ENCODE measurements at regions not wholly inside any gene's neighbourhood (a gene's known extent, or its start where the extent isn't known, plus 50 kb on each side); places are given as distances from the start of the nearest gene placed in this dataset.

DNA sequence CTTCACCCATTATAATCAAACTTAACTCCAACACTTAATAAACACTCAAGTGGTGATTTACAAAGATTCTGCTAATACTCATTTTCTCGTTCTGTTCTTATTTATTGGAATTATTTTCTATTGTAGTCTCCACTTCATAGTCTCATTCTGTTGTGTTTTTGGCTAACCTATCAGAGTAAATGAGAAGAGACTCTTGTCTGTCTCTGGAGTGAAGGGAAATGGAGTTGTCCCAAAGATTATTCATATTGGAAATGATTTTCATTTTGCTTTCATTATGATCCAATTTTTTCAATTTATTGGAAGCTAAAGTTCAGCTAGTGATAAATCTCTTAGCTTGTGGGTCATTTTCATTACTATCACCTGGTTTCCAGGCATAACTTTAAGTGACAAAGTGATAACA is 454.9 kb upstream of the JAG1 start:
- no peak for DNase-seq (ENCODE audit: low read depth)

- no peak for DNase-seq (ENCODE audit: low read depth)
These were observed 456.9 kb upstream of the JAG1 start for GRCh38 chr20:11130554-11131166.

GRCh38 chr20:11132819-11133415 is 459.1 kb upstream of the JAG1 start:
- no peak for DNase-seq (ENCODE audit: low read depth)

GRCh38 chr20:11136691-11137090 is 462.9 kb upstream of the JAG1 start:
- no peak for DNase-seq (ENCODE audit: low read depth)

- no peak for DNase-seq (ENCODE audit: low read depth)
These were observed 463.9 kb upstream of the JAG1 start for GRCh38 chr20:11137688-11138087.

- DNase-seq (ENCODE audit: low read depth) = peak; percentile 70
These were observed 466.6 kb upstream of the JAG1 start for GRCh38 chr20:11140359-11140758.

GRCh38 chr20:11143481-11143880 is 469.7 kb upstream of the JAG1 start:
- no peak for DNase-seq (ENCODE audit: low read depth)

GRCh38 chr20:11144114-11144950 is 470.5 kb upstream of the JAG1 start:
- peak; percentile 78 for DNase-seq (ENCODE audit: low read depth)

DNA sequence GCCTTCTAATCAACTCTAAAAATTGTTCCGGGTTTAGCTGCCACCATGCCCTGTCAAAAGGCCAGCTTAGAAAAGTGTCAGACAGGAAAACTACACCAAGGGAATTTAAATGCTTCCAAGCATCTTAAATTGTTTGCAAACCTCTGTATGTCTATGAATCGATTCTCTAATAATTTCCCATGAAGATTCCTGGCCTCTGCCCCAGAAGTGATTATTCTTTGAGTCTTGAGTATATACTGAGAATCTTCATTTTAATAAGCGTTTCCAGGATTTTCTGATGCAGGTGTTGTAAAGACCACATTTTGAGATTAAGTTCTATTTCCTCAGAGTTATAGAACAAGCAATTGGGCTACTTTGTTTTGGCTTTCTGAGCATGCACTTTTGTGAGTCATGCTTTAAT is 471.8 kb upstream of the JAG1 start:
- DNase-seq (ENCODE audit: low read depth) = no peak

GRCh38 chr20:11153819-11154218 is 480.0 kb upstream of the JAG1 start:
- no peak for DNase-seq (ENCODE audit: low read depth)

DNA sequence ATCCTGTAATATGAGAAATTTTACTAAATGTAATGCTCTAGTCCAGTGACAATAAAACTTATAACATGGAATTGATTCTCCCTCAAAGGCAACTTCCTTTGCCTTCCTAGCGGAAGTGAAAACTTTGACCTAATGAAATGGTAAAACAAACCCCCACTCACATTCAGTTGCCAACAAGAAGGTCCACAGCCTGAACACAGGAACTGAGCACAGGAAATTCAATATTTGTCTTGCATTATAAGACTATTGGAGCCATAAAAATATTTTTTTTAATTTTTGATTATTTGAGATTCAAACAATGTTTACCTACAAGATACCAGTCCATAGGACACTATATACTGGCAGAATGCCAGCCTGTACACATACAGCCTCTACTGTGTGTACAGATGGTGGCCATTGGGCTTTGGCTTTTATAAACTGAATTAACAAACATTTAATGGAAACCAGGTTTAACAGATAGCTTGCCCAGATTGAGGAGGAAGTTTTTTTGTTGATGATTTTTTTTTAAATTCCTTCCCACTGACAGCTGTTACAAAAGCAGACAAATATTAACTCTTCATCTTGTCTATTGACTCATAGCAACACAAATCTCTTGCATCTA is 481.5 kb upstream of the JAG1 start:
- no peak for DNase-seq (ENCODE audit: low read depth)

GRCh38 chr20:11156922-11157321 is 483.1 kb upstream of the JAG1 start:
- no peak for DNase-seq (ENCODE audit: low read depth)

DNA sequence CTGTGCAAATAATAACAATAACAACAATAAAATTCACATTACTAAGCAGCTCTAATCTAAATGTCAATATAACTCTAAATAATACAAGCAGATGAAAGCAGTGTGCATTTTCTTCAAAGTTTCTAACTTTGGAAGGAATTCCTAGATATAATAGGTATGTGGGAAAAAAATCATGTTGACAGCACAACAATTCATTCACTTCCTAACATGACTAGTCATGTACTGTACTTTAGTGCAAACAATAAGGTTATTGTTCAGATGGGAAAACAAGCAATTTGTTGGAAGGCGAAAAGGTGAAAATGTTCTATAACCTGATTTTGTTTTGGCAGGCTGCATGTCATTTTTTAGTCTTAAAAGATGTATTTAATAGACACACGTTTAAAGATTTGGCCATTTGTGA is 484.3 kb upstream of the JAG1 start:
- DNase-seq (ENCODE audit: low read depth) = no peak

- DNase-seq (ENCODE audit: low read depth) = no peak
These were observed 484.8 kb upstream of the JAG1 start for GRCh38 chr20:11158589-11158988.

DNA sequence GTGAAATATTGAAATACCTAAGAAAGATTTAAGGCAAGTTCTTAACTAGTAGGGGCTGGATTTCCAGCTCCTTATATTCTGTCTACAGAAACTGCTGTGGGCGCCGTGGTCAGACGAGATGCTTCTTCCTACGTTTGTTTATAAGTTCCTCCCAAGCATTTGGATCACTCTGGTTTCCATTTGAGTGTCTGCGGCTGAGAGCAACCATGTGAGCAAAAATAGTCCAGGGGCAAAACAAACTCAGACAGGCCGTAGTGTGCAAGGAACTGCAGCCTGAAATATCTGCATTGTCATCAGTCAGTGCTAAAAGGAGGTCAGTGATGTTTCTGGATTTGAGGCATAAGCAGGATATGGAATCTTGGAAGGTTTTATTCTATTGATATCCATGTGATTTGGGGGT is 485.9 kb upstream of the JAG1 start:
- no peak for DNase-seq (ENCODE audit: low read depth)

GRCh38 chr20:11162026-11162775 is 488.4 kb upstream of the JAG1 start:
- DNase-seq (ENCODE audit: low read depth) = no peak

DNA sequence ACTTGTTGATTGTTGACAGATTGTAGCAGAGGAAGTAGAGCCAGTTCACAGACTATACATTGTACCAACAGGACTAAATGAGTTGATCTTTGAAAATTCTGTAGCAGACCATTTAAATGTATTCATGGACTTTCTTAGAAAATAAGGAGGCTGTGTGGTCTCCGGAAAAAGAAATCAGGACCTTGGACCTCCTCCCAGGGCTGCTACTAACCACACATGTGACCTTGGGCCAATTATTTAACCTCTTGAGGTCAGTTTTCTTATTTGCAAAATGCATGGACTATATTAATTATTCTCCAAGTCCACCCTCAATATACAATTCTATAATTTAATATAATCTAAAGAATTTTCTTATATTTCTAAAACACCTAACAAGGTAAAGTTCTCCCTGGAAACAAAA is 492.0 kb upstream of the JAG1 start:
- DNase-seq (ENCODE audit: low read depth) = no peak

DNA sequence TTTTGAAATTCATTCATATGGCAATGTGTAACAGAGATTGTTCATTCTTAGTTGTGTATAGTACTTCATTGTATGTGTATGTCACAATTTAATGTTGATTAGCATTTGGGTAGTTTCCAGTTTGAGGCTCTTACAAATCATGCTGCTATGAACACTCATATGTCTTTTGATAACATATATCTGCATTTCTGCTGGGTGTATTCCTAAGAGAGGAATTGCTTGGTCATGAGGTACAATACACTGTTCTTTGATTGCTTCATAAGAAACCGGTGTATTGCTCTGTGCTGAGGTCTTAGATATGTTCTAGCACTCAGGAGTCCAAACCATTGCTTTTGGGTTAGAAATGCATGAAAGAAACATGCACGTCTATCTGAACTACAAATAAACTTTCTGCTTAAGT is 492.9 kb upstream of the JAG1 start:
- DNase-seq (ENCODE audit: low read depth) = no peak

- DNase-seq (ENCODE audit: low read depth) = no peak
These were observed 494.2 kb upstream of the JAG1 start for GRCh38 chr20:11168026-11168425.

- DNase-seq (ENCODE audit: low read depth) = no peak
These were observed 496.2 kb upstream of the JAG1 start for GRCh38 chr20:11170025-11170424.

DNA sequence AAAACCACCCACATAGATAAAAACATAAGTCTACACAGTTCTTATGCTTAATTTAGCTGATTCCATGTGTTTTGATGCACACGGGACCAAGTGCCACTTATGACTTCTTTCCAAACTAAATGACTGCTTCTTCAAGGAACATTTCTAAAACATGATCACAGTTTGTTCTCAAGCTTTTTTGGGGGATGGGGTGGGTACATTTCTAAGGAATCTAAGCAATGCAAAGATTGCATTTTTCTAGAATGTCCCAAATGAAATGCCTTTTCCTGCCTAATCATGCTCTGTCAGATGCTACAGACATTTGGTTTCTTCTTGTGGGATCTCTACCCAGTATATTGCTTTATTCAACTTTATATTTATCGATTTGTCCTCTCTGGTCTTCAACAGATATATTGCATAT is 496.8 kb upstream of the JAG1 start:
- no peak for DNase-seq (ENCODE audit: low read depth)

DNA sequence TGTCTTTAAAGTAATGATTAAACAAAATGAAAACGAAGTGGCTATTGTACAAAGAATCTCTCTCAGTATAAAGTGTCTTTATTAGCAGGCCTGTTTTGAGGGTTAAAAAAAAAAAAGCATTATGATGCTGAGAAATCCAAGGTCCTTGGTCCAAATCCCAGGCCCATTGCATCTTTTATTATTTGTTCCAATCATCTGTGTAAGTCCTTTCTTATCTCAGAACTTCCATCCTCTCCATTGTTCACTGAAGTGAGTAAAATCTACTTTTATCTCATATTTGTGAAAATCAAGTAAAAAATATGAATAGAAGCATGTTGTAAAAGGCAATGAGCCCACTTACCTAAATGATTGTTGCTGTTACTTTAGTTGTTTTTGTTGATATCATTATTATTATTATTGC is 499.1 kb upstream of the JAG1 start:
- DNase-seq (ENCODE audit: low read depth) = no peak
